Thymus (tissue), 11 donors: ENCODE measurements at regions not wholly inside any gene's neighbourhood (a gene's known extent, or its start where the extent isn't known, plus 50 kb on each side); places are given as distances from the start of the nearest gene placed in this dataset.
"Not testable (repeated sequence)": the region's sequence is repeated elsewhere in the genome, so short reads cannot be mapped to it uniquely, and the experiment has no call there.

Source experiments
- DNase-seq, 9 donors: peaks; one replicate each; pipeline ENCODE4 v3.0.0-alpha.2; 2013; ENCODE audit warnings: low spot score in 9 of 9, low read depth in 6 of 9, missing footprints in 1 of 9
- H3K27ac ChIP-seq, 2 donors: one replicate each; pipeline ENCODE4 v1.5.1; 2013; ENCODE audit warnings: control low read depth in 1 of 2, low read depth in 1 of 2, low read length in 1 of 2, mild to moderate bottlenecking in 1 of 2, moderate library complexity in 1 of 2
- H3K27me3 ChIP-seq, 2 donors: one replicate each; pipeline ENCODE4 v1.5.1; 2013; ENCODE audit warnings: low read length in 1 of 2; ENCODE audit not compliant: control insufficient read depth in 2 of 2, insufficient read depth in 1 of 2
- H3K36me3 ChIP-seq, 2 donors: one replicate each; pipeline ENCODE4 v1.5.1; 2013; ENCODE audit warnings: low read length in 1 of 2, mild to moderate bottlenecking in 1 of 2, moderate library complexity in 1 of 2; ENCODE audit not compliant: control insufficient read depth in 2 of 2, insufficient read depth in 2 of 2
- H3K4me1 ChIP-seq, 2 donors: one replicate each; pipeline ENCODE4 v1.5.1; 2013; ENCODE audit warnings: low read length in 2 of 2; ENCODE audit not compliant: control insufficient read depth in 2 of 2, insufficient read depth in 2 of 2
- H3K4me3 ChIP-seq, 2 donors: one replicate each; pipeline ENCODE4 v1.5.1; 2013; ENCODE audit warnings: low read length in 2 of 2, control low read depth in 1 of 2, mild to moderate bottlenecking in 1 of 2
- H3K9me3 ChIP-seq, 2 donors: one replicate each; pipeline ENCODE4 v1.5.1; 2013; ENCODE audit warnings: low read length in 1 of 2, mild to moderate bottlenecking in 1 of 2; ENCODE audit not compliant: control insufficient read depth in 2 of 2, insufficient read depth in 1 of 2
- WGBS: extraction: QIAGEN DNeasy Blood & Tissue Kit; methylation state at CpG from one replicate; pipeline ENCODE4 v1.1.7; 2013; 5-methylcytosine and 5-hydroxymethylcytosine counted together
- donor health status: healthy.

DNA sequence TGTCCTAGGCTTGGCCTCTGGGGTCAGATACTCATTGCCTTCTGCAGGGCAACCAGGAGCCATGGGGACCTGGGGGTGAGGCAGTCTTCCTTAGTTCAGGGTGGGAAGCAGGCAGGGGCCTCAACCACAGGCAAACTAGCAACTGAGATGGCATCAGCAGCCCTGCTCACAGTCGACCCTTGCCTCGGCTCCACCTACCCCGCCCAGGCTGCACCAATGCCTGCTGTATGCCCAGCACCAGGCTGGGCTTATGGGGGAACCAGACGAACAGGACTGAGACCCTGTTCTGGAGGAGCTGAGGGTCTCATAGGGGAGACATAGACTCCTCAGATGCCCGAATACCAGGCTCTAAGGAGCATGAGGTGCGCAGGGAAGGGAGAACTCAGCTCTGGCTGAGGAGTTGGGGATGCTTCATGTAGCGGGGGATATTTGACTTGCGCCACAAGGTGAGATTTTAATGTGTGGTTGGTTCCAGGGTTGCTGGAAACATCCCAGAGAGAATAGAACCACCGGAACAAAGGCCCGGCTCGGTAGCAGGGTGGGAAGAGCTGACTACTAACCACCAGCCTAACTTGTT, 78.4 kb upstream of the GOLGA6L4 start:
- DNase-seq, H3K27ac ChIP-seq, H3K27me3 ChIP-seq, H3K4me3 ChIP-seq, H3K36me3 ChIP-seq, H3K9me3 ChIP-seq, H3K4me1 ChIP-seq: not testable (repeated sequence)
- 96% methylated on average over 11 of the region's 11 CpGs for WGBS

DNA sequence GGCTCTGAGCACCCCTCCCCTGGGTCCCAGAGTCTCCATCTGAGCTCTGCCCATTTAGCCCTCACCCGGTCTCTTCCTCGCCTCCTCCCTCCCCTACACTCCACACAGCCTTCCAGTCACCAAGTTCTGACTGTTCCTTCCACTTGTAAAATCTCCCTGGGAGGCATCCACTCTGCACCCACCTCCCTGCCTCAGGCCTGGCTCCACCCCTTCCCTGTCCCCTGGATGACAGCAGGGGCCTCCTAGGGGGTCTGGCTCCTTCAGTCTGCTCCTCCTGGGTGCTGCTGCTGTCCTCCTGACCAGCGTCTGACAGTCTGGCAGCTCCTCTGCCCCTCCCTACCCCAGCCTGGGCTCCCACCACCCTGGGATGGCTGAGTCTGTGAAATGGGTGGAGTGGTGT, 77.7 kb upstream of the GOLGA6L4 start:
- H3K27ac ChIP-seq, H3K9me3 ChIP-seq, H3K36me3 ChIP-seq, H3K4me1 ChIP-seq, H3K4me3 ChIP-seq, H3K27me3 ChIP-seq, DNase-seq: not testable (repeated sequence)
- 95% methylated on average over 3 of the region's 3 CpGs for WGBS

DNA sequence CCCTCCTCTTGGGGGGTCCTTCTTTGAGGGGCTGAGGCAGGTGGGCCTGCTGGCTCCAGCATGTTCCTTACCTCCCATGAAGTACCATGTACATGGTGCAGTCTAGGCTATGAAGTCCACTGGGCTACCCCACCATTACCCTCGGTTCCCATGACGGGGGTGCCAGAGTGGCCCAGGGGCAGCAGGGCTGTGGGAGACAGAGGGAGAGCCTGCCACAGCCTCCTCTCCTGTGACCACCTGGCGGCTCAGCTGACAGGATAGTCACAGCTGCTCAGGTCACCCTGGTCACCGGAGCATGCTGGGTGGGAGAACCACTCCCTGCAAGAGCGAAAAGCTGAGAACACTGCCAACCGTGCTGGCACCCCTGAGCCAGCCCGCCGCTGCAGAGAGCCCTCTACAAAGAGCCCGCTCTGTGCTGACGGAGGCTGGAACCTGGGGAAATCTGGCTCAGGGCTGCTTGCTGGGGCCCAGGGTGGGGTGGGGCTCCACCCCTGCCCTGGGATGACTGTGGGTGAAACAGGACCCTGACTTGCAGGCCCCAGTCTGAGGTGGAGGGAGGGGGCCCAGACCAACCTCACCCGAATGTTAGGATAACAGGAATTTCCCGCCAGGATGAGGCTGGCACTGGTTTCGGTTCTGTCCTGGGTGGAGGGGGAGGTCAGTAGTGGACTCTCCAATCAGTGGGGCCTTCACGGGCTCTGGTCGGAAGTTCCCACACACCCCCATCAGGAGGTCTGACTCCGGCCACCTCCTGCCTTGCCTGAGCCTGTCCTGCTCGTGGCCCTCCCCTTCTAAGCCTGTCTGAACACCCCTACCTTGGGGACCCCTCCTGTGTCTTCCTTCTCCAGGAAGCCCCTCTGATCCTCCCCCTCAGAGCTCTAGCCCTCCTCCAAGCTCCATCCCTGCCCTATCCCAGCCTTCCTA, 76.0 kb upstream of the GOLGA6L4 start:
- not testable (repeated sequence) for H3K4me3 ChIP-seq, H3K9me3 ChIP-seq, DNase-seq, H3K4me1 ChIP-seq, H3K36me3 ChIP-seq, H3K27ac ChIP-seq, H3K27me3 ChIP-seq
- 97% methylated on average over 15 of the region's 17 CpGs for WGBS

DNA sequence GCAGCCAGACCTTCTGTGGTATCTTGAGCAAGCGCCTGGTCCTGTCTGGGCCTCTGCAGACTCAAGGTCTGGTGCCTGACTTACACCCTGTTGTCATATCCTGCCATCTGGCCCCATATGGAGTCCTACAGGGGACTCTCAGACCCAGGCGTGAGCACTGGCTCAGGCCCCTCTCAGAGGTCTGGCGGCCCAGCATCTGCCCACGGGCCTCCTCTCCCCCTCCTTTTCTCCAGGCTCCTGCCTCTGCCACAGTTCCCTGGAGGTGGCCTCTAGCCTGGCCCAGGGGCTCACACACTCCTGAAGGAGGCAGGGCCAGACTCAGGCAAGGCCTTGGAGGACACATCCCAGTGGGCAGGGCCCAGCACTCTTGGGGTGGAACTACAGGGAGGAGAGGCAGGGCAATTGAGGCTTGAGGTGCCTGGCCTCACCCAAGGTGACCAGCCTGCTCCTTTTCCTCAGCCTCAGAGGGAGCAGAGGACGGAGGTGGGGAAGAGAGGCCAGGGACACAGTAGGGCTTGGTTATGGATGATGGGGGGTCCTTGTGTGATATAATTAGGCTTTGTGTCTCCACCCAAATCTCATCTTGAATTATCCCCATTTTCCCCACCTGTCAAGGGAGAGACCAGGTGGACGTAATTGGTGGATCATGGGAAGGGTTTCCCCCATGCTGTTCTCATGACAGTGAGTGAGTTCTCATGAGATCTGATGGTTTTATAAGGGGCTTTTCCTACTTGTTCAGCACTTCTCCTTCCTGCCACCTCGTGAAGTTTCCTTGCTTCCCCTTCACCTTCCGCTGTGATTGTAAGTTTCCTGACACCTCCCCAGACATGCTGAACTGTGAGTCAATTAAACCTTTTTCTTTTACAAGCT, 70.9 kb upstream of the GOLGA6L4 start:
- WGBS = 88% methylated on average over 8 of the region's 8 CpGs
- not testable (repeated sequence) for H3K27ac ChIP-seq, H3K36me3 ChIP-seq, H3K4me3 ChIP-seq, H3K4me1 ChIP-seq, H3K27me3 ChIP-seq, DNase-seq, H3K9me3 ChIP-seq

DNA sequence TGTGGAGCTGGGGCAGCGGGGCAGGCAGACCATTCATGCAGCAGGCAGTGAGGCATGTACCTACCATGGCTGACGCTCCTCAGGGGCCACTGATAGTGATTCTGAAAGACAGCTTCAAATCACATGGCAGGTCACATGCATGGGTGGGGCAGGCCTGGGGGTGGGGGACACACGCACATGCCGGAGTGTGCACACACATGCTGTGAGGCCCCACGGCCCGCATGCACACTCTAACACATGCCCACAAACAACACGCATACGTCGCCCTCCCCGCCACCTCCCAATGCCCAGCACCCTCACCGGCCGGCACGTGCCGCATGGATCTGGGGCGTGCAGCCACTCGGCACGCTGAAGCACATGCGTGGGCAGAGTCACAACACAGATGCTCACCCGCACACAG, 65.5 kb upstream of the GOLGA6L4 start:
- H3K4me3 ChIP-seq, H3K36me3 ChIP-seq, H3K27ac ChIP-seq, H3K27me3 ChIP-seq, DNase-seq, H3K9me3 ChIP-seq, H3K4me1 ChIP-seq: not testable (repeated sequence)
- 83% methylated on average over 4 of the region's 19 CpGs for WGBS

DNA sequence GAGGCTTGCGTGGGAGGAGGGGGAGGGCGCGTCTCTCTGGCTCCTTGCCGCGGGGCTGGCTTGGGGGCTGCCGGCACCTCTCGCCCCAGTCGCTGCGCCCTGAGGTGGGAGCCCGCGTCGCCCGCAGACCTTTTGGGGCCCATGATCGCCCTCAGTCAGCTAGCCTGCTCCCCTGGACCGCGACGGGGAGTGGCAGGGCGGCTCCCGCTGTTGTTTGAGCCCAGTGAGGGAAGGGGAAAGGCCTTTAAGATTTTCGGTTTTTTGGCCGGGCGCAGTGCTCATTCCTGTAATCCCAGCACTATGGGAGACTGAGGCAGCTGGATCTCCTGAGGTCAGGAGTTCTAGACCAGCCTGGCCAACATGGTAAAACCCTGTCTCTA, 62.4 kb upstream of the GOLGA6L4 start:
- WGBS = 8% methylated on average over 13 of the region's 22 CpGs
- H3K36me3 ChIP-seq, H3K4me1 ChIP-seq, H3K9me3 ChIP-seq, H3K27ac ChIP-seq, DNase-seq, H3K27me3 ChIP-seq, H3K4me3 ChIP-seq: not testable (repeated sequence)
